NCI-H748 (cell line): ENCODE measurements at regions not wholly inside any gene's neighbourhood (a gene's known extent, or its start where the extent isn't known, plus 50 kb on each side); places are given as distances from the start of the nearest gene placed in this dataset.
"Not testable (repeated sequence)": the region's sequence is repeated elsewhere in the genome, so short reads cannot be mapped to it uniquely, and the experiment has no call there.

Experiments used
- DNase-seq: peaks from one replicate; lab custom pipeline; 2025; ENCODE audit not compliant: unreplicated experiment; lab: John Stamatoyannopoulos, UW

- DNase-seq: no peak
These were observed 135.7 kb downstream of the IGF1 start for GRCh38 chr12:102344691-102345090.

GRCh38 chr12:102343361-102344121, 136.8 kb downstream of the IGF1 start:
- DNase-seq: no peak

- no peak for DNase-seq
These were observed 137.9 kb downstream of the IGF1 start for GRCh38 chr12:102342281-102343006.

- no peak for DNase-seq
These were observed 137.1 kb upstream of the PMCH start for GRCh38 chr12:102334765-102335164.

- DNase-seq: no peak
These were observed 133.8 kb upstream of the PMCH start for GRCh38 chr12:102331419-102331818.

GRCh38 chr12:102329883-102330282, 132.2 kb upstream of the PMCH start:
- DNase-seq: no peak

GRCh38 chr12:102326982-102327381, 129.3 kb upstream of the PMCH start:
- no peak for DNase-seq

GRCh38 chr12:102325108-102325507, 127.5 kb upstream of the PMCH start:
- DNase-seq: not testable (repeated sequence)

GRCh38 chr12:102323799-102324198, 126.2 kb upstream of the PMCH start:
- no peak for DNase-seq

GRCh38 chr12:102322254-102322653, 124.6 kb upstream of the PMCH start:
- DNase-seq: no peak

GRCh38 chr12:102321305-102322082, 123.9 kb upstream of the PMCH start:
- DNase-seq: no peak

- DNase-seq: no peak
These were observed 119.5 kb upstream of the PMCH start for GRCh38 chr12:102317155-102317554.

GRCh38 chr12:102316723-102317122, 119.1 kb upstream of the PMCH start:
- no peak for DNase-seq

- DNase-seq: no peak
These were observed 117.2 kb upstream of the PMCH start for GRCh38 chr12:102314821-102315220.

- not testable (repeated sequence) for DNase-seq
These were observed 115.7 kb upstream of the PMCH start for GRCh38 chr12:102313116-102313971.

- no peak for DNase-seq
These were observed 107.9 kb upstream of the PMCH start for GRCh38 chr12:102305486-102305885.

- DNase-seq: not testable (repeated sequence)
These were observed 107.0 kb upstream of the PMCH start for GRCh38 chr12:102304667-102305066.

GRCh38 chr12:102302553-102302952, 104.9 kb upstream of the PMCH start:
- no peak for DNase-seq

- DNase-seq: no peak
These were observed 103.9 kb upstream of the PMCH start for GRCh38 chr12:102301547-102301946.

- DNase-seq: peak; percentile 54
These were observed 103.3 kb upstream of the PMCH start for GRCh38 chr12:102300824-102301461.
